HG03095 (cell line): ENCODE measurements at regions not wholly inside any gene's neighbourhood (a gene's known extent, or its start where the extent isn't known, plus 50 kb on each side); places are given as distances from the start of the nearest gene placed in this dataset.
A peak's percentile ranks its signal among the peaks of the same experiment; 100 is the strongest.

Experiments used
- ATAC-seq: cut with Tn5 transposase; IDR thresholded peaks from one replicate; pipeline ENCODE4 v1.9.1; 2021; ENCODE audit warnings: moderate library complexity; ENCODE audit not compliant: unreplicated experiment

DNA sequence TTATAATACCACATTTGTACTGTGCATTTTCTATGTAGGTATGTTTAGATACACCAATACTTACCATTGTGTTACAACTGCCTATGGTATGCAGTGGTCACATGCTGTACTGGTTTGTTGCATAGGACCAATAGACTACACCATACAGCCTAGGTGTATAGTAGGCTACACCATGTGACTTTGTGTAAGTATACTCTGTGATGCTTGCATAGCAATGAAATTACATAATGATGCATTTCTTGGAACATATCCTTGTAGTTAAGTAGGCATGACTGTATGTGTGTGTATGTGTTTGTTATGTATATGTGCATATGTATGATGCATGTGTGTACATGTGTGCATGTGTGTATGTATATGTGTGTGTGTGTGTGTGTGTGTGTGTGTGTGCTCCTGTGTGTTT is 157.6 kb downstream of the TDRD15 start:
- no peak for ATAC-seq

DNA sequence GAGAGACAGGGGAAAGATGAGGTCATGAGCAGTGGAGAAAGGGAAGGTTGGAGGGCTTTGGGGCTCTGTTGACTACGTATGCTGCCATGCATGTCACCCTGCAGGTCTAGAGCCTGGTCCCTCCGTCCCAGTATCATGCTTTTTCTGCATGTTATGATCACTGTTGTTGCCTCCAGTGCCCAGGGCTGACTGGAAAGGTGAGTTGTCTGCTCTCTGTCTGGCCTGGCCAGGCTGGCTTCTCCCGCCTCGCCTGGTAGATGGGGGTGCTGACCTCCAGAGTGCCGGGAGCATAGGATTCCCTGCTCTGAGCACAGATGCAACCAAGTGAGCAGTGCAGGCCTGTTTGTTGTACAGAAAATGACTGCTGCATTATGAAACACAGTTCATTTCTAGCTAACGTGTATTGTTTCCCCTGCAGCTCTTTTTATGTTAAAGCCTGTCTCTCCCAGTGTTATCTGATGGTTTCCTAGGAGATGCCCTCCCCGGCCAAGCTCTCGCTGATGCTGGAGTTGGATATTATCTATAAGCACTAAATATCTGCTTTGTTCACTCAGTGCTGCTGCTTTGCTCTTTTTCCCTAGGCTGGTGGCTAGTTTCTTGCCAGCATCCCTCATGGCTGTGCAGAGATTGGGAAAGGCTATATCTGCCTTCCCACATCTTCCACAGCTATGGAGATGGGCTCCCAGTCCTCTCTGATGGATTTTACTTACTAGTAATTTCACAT is 158.2 kb downstream of the TDRD15 start:
- no peak for ATAC-seq

DNA sequence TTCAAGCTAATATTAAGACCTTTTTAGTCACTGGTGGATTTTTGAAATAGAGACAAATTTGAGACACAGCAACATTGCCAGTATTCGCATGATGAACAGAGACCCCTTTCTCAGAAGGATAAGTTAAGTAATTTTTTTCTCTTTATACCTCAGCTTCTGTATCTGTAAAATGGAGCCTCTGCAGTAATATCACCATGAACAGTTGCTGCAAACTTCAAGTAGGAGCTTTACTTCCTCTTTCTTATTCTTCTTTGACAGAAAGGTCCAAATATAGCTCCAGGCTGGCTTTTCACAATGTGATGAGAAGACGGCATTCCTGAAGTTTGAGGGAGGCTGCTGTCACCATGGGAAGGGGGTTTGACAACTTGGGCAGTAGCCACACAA is 158.7 kb downstream of the TDRD15 start:
- no peak for ATAC-seq

DNA sequence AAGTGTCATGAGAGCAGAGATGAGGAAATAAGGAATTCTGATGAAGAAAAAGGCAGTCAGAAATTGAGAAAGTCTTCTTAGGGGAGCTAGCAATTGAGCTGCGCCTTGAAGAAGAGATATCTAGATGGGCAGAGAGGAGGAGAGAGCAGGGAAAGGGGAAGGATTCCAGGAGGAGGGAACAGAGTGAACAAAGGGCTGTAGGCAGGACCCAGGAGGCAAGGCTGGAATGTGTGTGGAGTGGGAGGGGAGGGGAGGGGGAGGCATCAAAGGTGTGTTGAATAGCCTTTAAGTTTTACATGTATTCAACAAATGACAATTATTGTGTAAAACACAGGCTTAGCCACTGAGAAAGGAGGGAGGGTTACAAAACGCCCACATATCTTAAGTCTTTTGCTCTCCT is 164.5 kb downstream of the TDRD15 start:
- ATAC-seq = no peak

DNA sequence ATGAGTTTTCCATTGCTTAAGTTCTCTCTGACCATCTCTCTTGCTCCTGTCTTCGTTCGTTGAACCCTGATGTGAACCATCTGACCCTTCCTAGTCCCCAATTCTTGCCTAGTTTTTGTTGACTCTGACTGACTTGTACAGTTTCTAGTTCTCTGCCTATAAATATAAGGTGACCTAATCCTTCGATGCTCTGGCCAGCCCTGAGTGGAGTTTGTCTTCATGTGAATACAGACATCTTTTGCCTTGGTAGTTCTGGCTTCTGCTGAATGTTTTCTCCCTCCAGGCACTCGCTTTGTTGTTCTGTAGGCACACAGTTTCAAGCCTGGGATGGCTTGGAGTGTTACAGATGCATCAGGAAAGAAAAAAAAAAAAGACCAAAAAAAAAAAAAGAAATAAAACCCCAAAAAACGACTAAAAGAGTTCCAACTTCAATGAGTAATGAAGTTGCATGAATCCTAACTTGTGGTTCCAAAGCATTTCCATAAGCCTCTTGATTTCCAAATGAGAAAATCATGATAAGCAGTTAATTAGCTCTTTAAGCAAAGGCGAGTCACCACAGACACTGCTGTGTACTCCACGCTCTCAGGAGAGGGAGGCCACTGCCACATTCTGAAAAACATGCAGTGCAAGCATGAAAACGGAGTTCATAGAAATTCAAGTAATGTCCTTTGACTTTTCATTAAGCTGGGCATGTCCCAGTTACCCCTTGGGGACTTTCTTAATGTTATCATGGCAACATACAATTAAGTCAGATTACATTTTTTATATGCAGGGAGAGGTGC is 165.2 kb downstream of the TDRD15 start:
- ATAC-seq = no peak

DNA sequence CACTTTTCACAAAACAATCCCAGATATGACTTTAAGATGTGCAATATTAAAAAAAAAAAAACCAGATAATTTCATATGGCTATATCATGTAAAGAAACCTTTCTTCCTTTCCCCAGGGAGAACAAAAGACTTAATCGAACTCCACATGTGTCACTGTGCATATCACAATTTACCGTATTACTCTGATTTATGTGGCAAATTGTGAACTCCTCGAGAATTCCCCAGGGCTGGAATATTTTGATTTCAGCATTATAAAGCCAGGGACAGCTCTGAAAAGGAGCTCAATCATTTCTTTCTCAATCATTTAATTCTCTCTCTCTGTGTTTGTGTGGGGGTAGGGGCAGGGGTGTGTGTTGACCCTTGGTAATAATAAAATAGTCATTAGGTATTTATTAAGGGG is 165.8 kb downstream of the TDRD15 start:
- no peak for ATAC-seq

DNA sequence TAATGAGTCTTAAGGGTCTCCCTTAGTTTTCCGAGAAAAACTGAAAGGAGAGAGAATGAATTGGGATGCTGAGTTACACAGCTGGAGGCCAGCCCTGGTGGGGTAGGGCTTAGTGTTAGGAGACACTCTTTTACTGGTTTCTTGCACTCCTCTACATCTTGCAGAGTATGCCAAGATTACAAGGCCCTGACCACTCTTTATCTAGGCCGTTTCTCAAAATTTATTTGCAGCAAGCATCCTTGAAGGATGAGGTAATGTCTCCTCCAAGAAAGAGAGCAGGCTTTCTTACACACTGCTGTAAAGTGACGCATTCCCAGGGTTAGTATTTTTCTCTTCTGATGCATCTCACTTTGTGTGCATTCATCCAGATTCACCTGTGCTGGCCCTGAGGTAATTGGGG is 166.2 kb downstream of the TDRD15 start:
- no peak for ATAC-seq

DNA sequence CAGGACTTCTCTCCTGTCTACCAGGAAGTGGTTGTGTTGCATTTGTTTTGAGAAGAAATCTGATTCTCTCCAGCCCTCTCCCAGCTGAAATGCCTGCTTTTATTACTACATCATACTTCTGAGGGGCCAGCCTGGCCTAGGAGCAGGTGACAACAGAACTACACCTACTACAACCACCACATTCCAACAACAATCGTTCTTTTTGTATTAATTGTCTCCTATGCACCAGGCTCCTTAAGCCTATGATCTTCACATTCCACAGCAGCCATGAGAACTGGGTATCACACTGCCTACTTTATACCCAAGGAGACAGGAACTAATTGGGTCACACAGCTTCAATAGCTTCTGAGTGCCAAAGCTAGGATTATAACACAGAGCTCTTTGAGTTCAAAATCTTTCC is 167.7 kb downstream of the TDRD15 start:
- no peak for ATAC-seq

DNA sequence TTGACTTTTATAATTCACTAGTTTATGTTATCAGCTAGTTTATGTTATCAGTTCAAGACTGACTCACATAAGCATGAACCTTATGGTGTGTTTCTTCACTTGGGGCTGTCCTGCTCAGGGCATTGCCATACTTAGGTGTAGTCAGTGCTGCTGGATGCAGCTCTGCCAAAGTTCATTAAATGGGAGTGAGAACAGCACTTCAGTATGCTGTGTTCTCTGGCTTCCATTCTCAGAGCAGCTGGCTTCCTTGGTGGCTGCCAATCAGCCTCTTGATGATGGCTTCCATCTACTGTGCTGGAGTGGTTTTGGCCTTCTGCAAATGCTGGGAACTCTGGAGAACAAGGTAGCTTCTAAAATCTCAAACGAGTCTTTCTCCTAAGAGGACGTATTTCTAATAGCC is 170.7 kb downstream of the TDRD15 start:
- ATAC-seq = no peak

DNA sequence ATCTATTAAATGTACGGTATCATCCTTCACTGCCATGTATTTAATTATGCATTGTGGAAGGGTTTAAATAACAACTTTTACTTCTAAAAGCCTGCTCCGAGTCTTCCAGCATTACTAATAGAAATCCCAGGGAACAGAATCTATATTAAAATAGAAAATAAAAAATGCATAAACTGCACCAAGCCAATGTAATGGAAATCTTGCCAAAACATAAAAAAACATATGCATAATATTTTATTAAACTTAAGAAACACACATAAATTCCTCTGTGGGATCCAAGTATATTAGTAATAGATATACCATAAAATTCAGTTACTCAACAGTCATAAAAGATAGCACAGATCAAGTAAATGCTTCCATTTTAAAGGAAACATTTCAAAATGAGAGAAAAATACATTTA is 175.6 kb downstream of the TDRD15 start:
- ATAC-seq = no peak

DNA sequence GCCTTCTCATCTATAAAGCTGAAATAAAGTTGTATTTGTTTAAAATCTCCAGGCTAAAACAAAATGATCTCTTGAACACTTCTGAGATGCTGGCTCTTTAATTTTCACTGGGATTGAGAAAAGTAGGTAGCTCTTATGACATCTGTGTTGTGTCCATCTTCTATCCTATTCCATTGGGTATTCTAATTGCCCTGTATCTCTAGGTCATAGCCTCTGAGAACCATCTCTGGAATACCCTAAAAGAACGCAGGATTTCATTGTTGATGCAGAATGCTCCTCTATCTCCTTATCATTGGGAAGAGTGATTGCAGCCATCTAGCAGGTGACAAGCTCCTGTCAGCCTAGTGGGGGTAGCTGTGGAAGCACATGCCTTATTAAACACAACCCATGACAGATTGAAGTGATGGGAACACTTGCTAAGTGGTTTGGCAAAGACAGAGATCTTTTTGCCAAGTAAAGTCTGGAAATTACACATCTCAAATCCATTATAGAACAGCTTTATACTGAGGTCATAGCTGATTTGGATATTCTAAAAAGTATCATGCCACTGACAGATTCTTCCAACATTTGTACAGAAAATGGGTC is 178.2 kb downstream of the TDRD15 start:
- no peak for ATAC-seq

DNA sequence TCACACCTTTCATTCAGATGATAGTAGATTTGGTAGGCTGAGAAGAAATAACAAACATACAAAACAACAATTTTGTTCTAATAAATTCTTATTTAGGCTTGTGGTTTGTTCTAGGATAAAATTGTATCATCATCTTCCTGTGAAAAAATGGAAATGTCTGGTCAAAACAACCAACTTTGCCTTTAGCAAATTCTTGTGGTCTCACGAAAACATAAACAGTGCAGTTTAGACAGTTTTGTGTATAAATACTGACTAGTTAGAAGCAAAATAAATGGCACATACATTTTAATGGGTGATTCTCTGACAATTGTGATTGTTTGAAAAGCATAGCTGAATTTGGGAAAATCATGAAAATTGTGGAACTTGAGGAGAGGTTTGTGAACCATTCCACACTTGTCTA is 180.1 kb downstream of the TDRD15 start:
- no peak for ATAC-seq

DNA sequence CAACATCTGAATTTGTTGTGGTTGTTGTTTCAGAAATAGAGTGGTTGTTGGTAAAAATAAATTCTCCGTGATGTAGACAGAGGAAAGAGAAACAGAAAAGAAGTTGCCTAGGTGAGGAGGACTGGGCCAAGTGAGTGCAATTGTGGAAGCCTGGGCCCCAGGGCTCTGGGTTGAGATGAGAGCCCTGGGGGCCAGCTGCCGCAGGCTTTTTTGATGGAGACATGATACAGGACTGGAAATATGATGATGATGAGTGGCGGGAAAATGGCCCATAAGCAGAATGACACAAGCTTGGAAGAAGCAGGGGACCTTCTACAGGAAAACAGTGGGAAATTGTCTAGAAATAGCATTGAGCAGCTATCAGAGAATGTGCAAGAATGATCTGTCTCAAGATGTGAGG is 181.8 kb downstream of the TDRD15 start:
- ATAC-seq = no peak

DNA sequence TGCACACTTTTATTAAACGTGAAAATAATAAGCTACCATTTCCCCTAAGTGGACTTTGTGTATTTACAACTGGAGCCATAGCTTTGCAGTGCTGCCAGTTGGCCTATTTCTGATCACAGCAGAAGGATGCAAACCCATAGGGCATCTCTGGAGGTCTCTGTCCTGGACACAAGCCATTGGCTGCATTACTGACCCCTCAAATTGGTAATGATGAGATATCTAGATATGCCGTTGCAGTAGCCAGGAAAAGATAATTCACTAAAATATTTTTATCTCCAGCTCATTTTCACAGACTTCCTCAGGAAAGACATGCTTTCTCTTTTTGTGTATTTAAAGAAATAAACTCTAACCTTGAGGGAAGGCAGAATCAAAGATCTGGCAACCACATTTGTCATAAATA is 182.5 kb downstream of the TDRD15 start:
- no peak for ATAC-seq

DNA sequence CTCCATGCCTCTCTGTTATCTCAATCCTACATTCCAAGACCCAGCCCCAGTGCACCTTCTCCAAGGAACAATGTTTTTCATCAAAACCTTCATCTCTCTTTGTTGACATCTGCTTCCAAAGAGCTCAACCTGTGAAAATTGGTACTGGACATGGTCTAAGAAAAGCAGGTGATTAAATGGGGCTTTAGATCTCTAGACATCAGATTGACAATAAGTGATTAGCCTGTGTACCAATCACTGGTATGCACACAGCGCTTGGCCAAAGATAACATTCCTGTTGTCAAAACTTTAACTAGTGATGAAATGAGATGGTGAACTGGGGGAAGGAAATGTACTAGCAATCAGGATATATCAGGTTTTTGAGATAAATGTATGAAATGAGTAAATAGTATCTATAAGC is 183.3 kb downstream of the TDRD15 start:
- no peak for ATAC-seq

DNA sequence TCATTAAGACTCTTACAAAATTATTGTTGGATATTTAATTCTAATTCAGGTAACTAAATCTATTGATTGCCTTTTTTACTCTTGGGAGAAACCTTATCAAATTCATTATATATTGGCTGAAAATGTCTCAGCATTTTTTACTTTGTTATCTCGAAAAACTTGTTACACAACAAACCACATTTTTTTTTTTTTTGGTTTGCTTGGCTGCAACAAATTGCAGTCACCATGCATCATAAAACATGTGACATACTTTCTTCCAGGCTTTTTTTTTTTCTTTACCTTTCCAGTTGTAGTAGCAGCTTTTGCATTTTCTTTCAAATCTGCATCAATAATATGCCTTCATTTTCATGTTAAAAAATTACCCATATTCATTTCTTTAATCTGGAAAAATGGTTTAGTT is 186.7 kb downstream of the TDRD15 start:
- no peak for ATAC-seq

DNA sequence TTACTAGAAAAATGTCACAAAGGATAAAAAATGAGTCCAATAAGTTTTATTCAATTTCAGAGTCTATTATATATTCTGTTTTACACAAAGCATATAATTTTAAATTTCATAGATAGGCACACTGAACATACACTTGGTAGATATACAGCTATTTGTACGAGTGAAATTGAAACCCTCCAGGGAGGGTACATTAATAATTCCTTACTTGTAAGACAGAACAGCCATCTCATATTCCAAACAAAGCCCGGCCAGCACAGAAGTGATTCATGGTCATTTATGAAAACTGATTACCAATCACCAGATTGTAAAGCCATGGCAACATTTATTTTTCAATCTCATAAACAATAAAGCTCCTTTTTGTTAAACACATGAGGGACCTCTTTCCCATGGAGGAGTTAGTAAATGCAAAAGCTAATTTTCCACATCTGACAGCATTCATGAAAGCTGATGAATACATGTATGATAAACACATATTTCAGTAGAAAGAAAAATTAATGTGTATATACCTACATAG is 190.6 kb downstream of the TDRD15 start:
- ATAC-seq = no peak

DNA sequence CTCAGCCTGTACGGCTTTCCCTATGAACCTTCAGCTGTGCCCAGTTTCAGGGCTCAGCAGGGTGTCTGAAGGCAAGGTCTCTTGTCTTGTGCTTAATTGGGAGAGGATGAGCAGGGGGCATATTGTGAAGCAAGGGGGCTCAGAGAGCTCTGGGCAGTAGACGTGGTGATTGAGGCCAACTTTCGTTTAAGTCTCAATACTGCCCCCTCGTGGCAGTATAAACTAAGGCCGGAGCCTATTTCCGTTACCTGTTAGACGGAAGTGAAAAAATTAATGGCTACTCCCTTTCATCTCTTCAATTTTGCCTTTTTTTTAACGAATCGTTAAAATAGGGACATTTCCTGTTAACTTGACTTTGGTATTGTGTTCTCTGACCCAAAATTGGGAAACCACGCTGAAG is 193.4 kb downstream of the TDRD15 start:
- ATAC-seq = peak; percentile 80

DNA sequence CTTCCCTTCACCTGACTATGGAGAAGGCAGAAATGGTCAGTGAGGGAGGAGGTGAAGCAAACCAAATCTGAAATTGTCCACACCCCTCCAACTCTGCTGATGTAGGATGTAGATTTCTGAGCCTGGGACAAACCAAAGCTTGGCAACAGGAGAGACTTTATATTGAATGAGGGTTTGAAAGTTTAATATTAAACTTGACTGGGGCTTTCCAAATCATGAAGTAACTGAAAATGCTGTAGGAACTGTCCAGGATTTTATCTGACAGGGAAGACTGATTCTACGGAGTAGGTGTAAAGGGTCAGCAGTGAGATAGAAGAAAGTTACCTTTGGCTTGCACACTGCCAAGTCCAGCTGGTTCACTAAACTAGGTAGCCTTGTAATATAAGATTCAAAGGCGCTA is 194.5 kb downstream of the TDRD15 start:
- ATAC-seq = no peak

DNA sequence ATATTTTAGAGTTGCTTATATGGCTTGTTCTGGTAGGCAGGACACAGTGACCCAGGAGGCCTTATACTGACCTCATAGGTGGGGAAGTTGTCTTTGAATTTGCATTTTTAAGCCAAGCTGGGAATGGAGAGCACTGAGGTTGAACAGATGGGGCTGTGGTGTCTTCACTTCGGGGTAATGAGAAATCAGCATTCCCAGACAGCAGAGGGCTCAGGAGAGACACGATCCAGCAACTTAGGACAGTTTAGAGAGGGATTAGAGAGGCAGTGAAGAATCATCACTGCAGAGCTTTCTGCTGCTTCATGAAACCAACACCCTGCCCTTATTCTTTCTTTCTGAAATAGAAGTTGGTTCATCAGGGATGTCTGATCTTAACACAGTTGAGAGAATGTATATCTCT is 202.4 kb downstream of the TDRD15 start:
- ATAC-seq = no peak

DNA sequence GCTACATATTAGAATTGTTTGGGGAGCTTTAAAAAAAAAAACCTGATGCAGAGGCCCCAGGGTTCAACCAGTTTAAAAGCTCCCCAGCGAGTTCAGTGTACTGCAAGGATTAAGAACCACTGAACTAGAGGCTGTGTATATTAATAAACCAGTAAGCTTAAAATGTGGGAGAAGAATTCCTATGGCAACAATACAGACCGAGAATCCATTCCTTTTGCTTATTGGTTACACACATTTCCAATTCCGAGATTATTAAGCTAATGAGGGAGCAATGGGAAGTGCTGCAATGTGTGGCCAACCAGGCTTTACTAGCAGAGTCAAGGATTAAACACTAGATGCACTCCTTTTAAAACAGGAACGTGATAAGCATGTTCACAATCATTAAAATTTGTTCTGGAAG is 204.4 kb downstream of the TDRD15 start:
- no peak for ATAC-seq

DNA sequence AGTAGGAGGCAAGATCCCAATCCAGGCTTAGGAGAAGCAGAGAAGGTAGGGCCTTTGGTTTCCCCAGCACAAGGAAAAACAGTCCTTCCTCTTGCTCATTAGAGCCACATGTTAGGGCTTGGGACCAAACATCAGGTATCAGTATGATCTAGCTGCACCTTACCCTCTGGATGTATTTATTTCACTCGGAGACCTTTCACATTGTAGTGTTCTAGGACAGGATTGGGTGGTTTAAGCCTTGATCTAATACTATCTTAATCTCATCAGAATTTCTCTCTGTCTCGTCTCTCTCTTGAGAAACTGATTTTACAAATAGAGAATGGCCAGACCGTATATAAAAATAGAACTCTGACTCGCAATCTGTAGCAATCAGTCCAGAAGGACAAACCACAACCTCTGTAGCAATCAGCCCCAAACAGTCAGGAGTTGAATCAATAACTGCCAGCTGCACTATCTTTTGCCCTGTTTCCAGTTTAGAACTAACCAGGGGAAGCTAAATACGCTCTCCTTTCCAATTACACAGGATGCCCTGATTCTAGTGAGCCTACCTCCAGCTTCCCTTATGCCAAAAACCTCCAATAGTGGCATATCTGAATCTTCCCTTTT is 207.1 kb downstream of the TDRD15 start:
- no peak for ATAC-seq
